HG03108 (cell line): ENCODE measurements at regions not wholly inside any gene's neighbourhood (a gene's known extent, or its start where the extent isn't known, plus 50 kb on each side); places are given as distances from the start of the nearest gene placed in this dataset.

Experiments
- ATAC-seq: cut with Tn5 transposase; IDR thresholded peaks from one replicate; pipeline ENCODE4 v1.9.1; 2021; ENCODE audit warnings: moderate library complexity; ENCODE audit not compliant: unreplicated experiment

DNA sequence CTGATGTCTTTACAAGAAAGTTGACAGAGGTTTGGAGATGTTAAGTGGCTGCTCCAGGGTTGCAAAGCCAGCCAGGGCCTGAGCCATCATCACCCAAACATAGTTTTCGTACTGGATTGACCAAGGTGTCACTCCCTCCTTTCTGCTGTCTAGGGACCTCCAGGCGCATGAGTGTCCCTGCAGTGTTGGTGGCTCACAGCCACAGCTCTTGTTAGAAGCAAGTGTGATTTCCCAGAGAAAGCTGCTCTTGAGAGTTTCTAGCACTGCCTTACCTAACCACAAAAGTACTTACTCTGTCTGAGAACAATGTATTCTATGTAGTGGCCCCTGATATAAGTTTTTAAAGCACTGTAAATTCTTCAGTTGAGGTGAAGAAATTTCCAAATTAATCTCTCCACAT lies 144.1 kb downstream of the SOX2 start:
- no peak for ATAC-seq

DNA sequence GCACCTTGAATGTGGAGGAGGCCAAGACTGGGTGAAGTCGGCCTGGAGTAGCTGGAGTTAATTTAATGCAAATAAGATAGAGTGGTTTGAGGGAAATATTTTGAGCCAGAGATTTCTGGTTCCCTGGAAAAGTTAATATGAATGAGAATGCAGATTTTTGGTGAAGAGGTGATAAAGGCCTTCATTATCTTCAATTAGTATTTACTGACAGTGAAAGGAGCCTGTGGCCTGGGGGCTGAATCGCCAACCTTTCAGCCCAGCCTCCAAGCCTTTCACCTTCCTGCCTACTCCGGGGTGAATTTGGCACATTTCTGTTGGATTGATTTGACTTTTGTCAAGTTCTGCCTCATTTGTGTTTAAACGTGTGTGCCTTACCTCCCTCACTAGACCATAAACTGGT lies 147.8 kb downstream of the SOX2 start:
- ATAC-seq: no peak

DNA sequence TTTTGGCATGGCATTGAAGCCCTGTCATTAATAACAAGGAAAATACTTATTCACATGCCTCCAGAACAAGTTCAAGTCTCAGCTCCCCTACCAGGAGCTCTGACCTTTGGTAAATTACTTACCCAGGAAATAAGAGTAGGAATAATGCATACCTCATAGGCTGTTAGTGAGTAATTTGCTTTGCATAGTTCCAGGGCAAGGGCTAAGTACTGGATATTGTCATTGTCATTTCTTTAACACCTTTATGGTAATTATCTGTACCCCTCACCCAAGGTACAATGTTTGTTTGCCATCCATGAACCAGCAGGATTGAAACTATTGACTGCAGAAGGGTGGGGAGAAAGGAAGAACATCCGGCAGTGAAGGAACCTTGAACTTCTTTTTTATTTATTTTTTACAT lies 148.5 kb downstream of the SOX2 start:
- ATAC-seq: no peak

DNA sequence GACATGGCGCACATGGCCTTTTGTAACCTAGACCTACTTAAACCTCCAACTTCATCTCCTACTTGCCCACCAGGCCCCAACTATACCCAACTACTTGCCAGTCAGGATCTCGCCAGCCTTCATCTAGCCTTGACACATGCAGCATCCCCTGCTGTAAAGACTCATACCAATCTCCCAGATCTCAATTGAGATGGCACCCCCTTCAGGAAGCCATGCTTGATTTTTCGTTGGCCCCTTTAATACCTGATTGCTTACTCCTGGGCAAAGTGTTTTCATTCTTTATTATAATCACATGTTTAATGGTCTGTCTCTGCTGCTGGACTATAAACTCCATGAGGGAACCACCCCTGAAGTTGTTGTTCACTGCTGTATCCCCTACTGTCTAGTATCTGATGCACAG lies 150.8 kb downstream of the SOX2 start:
- ATAC-seq: no peak

DNA sequence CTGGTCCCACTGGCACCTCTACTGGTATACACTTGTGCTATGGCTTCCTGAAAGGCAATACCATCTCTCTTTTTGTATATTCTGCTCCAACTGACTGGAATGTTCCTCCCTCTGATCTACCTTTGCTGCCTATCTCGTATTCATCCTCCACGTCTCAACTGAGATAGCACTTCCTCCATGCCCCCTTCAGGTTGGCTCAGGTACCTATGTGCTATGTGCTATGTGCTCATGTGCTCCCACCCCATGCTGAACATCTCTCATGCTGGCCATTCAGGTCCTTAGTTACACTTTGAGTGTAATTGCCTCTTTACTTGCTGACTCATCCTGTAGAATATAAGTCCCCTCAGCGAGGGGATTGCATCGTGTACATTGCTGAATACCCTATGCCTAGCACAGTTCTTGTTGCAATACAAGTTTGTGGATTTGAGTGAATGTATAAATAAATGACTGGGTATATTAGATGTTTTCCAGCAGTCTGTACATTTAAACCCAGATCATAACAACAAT lies 156.9 kb downstream of the SOX2 start:
- ATAC-seq: no peak

DNA sequence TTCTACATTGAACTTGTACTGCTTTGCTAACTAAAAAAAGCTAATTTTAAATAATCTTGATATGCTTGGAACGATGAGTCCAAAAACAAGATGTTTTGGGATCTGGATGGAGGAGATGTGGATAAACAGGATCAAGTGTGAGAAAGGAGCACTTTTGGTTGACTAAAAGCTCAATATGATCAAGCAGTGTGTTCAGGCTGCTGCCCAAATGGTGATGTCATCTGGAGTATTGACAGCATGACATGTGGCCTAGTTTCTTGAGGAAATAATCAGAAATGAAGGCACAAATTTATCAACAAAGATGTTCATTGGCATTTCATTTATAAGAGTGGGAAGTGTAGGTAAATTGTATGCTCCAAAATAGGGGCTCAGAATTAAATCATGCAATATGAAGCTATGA lies 161.2 kb downstream of the SOX2 start:
- no peak for ATAC-seq

DNA sequence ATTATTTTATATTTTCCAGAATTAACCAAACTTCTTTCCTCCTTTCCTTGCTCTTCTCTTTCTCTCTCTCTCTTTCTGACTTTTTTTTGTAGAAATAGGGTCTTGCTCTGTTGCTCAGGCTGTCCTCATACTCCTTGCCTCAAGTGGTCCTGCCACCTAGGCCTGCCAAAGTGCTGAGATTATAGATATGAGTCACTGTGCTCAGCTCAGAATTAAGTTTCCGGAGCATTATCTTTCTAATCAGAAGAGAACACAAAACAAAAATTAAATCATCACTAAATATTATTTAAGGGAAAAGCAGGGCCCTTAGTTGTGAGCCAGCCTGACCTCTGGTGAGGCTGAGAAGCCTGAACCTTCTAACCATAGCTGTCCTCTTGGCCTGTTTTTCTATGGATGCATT lies 168.2 kb downstream of the SOX2 start:
- no peak for ATAC-seq

DNA sequence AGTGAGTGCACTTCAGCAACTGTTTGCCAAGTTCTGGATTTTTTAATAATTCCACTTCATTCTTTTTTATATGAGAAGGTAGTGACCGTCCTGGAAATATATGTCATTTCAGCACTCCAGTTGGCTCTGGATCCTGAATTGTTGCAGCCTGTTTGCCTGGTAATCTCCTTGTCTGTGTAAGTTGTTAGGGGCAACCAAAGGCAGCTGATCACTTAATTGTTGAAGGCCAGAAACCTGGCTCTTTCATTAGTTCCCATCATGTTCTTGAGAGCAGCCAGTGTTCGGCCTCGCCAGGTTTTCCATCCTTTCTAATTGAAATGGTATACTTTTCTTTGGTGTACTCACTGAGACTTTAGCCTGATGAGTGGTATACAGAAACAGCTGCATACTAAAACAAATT lies 168.6 kb downstream of the SOX2 start:
- ATAC-seq: no peak

DNA sequence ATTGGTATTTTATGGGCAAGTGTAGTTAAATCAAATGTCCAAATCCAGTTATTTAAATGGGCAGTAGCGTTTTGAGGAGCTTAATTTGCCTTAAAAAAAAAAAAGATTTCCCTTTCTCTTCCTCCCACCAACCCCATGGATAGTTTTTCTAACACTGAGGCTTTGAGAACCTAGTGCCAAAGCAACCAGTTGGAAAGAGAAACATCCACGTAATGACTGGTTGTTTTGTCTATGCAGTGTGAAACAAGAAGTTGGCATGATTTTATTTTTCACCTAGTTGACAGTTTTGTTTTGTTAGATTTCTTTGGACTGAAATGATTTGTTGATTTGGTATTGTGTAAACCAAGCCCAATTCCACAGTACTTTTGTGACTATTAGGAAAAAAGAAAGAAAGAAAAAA lies 170.0 kb downstream of the SOX2 start:
- no peak for ATAC-seq

DNA sequence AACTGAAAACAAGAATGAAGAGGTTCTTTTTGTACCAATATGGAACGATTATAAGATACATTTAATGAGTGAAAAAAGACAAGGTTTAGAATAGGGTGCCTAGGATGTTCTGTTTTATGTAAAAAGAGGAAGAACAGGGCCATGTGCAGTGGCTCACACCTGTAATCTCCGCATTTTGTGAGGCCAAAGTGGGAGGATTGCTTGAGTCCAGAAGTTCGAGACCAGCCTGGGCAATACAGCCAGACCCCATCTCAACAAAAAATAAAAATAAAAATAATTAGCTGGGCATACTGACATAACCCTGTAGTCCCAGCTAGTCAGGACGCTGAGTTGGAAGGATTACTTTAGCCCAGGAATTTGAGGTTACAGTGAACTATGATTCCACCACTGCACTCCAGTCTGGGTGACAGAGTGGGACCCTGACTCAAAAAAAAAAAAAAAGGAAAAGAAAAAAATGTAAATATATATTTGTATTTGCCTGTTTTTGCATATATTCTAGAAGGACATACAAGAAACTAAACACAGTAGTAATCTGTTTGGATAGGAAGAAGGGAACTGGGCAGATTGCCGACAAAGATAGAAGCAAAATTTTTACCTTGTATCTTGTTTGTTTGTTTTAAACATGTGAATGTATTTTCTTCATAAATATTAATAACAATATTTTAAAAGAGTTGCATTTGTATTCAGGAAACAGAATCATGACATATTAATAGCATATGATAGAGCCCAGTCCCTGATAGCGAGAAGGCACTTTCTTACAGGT lies 174.3 kb downstream of the SOX2 start:
- ATAC-seq: no peak

DNA sequence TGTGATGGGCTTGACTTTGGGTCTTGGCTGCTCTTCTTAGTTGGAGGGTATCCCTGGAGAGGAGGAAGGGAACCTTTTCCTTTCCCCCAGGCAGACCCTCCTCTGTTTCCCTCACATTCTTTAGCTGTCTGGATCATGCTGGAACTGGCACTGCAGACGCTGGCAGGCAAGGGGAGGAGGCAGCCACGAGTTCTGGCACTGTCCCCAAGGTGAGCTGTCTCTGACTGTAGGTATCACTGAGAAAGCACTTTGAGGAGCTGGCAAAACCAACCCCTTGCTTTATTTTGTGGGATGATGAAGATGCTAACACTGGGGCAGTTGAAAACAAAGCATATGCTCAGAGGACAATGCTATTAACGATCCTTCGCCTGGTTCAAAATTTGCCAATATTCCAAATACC lies 175.0 kb downstream of the SOX2 start:
- ATAC-seq: no peak

DNA sequence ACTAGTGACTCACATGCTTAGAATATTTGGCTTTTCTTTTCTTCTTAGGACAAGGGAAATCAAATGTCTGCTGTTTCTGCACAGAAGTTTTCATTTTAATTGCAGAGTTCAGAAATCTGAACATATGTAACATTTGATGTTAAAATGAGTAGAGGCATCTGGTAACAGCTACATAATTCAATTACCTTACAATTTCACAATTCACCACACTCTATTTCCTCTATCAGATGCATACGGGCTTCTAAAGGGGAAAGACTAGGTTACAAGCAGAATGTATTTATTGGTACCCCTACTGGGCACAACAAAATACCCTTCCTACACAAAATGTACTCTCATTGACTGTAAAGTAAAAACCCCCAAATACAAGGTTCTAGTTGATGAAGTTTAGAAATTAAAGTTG lies 176.0 kb downstream of the SOX2 start:
- ATAC-seq: no peak

DNA sequence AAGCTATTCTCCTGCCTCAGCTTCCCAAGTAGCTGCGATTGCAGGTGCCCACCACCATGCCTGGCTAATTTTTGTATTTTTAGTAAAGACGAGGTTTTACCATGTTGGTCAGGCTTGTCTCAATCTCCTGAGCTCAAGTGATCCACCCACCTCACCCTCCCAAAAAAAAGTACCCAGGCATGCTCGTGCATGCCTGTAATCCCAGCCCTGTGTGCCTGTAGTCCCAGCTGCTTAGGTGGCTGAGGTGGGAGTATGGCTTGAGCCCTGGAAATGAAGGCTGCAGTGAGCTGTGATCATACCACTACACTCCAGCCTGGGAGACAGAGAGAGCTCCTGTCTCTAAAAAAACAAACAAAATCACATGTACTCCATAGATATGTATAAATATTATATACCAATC lies 176.5 kb downstream of the SOX2 start:
- ATAC-seq: no peak

DNA sequence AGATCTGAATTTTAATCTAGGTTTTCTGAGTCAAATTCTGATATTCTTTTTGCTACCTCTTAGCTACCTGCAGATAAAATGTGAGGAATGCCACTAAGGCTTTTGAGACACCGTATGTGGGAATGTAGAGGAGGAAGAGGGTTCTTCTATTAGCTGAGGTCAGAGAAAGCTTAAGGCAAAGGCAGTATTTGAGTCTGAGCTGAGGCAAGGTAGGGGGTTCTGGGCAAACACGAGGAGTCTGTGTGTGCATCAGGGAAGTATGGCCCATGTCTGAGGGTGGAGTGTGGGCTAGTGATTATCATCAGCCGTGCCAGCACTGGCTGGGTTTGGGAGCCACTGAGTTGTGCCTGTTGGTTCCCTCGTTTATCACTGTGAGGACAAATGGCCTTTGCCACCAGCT lies 181.1 kb downstream of the SOX2 start:
- ATAC-seq: no peak

DNA sequence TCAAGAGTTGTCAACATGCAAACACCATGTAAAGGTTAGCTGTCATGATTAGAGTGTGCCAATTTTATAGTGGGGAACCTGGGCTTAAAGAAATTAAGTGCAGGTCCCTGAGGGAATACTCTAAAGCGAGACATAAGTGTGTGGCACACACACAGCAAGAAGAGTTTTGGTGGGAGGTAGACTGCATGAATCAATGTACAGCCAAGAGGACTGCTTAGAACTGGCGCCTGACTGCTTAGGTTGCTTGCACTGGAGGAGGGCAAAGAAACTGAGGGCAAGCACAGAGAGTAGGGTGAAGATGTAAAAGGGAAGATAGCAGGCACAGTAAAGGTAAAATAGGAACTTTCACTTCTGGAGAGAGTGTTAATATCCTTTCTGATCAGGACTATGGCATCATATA lies 184.9 kb downstream of the SOX2 start:
- no peak for ATAC-seq

DNA sequence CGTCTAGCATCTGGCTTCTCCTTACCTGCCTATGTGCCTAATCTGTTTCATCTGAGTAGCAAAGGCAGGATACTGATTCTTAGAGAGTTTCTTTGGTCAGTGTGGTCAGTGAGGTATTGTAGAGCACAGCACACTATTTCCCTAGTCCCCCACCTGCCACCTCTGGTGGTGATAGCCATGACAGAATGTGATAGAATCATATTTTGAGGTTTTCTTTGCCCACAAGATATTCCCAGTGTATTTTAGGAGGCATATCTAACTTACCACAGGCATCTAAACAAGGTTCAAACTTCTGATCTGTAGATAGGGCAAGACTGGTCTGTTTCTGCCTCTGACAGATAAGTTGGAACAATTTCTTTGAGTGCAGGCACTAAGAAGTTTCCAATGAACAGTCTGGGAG lies 188.0 kb downstream of the SOX2 start:
- no peak for ATAC-seq

DNA sequence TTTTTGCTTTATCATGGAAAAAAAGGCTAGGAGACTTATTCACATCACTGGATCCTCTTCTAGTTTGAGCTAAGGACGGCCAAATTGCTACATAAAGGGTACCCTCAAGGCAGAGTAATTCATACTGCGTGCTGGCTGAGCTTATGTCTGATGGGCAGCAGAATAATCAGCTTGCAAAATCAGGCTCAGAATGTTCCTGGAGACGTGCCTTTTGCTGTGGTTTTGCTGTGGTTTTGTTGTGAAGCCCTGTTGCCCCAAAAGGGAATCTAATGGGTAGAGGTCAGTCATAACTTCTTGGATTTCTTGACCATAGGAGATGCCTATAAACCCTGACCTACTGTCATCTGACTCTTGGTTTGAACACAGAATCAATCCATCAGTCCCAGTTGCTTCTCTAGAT lies 189.9 kb downstream of the SOX2 start:
- no peak for ATAC-seq

DNA sequence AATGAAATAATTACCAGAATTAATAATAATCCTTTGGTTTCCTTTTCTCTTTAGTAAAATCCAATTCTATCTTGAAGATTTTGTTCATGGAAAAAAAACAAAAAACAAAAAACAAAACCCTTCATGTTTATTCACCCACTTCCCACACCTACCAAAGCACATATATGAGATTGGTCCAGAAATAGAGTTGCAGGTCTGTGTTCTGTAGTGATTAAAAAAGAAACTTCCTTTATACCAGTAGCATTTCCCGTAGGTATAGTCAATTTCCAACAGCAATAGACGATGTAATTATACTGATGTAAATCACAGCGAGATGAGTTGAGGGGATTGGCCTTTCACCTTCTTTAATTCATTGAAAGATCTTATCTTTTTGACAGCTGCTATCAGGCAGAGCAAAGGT lies 194.6 kb downstream of the SOX2 start:
- no peak for ATAC-seq

DNA sequence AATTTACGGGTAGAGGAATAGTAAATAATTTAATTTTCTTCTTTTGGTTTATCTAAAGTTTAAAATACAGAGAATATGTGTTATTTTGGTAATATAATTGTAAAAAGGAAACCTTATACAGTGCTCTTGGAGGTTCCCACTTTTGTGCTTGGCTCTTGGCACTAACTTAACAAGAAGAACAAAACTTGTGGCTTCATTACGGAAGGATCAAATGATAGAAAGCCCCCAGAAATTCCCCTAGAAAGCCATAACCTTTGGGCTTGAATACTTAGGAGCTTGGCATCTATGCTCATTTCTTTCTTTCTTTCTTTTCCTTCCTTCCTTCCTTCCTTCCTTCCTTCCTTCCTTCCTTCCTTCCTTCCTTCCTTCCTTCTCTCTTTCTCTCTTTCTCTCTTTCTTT lies 197.5 kb downstream of the SOX2 start:
- no peak for ATAC-seq

DNA sequence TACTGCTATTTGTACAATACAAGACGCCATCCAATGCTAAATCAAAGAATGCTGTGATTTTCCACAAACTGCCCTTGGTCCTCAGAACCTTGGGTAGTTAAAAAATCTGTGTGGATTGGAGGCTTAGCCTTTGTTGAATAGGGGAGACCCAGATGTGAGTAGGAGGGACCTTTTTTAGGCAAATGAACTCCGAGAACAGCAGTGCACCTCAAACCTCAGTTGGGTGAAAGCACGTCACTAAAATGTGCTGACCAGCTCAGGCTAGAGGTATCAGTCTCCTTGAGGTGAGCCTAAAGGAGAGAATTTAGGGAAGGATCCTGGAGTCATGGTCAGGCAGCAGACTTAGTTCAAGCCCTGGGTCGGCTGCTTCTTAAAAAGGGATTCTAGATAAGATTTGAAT lies 200.7 kb downstream of the SOX2 start:
- no peak for ATAC-seq

DNA sequence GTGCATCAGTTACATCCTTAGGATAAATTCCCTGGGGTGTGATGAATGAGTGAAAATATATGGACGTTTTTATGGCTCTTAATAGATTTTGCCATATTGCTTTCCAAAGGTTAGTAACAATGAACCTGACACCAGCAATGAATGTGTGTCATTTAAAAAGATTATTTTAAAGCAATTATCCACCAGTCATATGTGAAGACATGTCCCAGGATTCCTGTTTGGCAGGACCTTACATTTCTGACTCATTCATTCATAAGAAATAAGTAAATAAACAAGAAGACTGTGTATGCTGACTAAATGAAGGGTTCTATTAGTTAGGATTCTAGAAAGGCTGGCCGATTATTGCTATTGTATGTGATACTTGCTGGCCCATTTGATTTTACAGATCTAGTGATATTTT lies 201.5 kb downstream of the SOX2 start:
- ATAC-seq: no peak

DNA sequence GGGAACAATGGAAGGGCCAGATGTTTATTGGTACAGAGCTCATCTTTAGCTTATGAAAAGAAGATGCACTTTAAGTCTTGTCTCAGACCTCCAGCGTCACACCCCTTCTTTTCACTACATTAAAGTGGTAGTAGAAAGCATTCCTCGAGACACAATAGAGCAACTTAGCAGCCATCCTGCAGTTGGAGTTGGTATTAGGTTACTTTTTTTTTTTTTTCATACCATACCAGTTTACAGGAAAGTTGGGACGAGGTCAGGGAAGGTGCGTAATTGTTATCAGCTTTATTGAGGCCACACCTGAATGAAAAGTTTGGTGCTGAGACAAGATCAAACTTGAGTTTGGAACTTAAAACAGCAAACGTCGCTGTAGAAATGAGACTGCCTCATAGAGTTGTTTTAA lies 203.8 kb downstream of the SOX2 start:
- no peak for ATAC-seq

DNA sequence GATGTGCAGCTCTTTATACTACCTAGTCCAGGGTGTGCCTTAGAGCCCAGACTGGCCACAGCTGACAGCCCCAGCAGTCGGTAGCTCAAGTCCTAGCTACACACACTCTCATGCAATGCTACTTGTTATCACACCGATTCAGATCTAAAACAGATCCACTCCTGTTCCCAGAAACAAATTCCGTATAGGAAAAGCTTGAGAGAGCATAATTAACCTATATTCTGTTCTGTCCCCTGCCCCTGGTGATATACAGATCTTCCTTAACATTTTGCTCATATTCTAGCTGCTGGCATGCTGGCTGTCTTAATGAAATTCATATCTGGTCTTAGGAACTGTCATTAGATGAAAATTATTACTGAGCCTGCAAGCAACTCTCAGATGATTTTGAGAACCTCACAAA lies 204.3 kb downstream of the SOX2 start:
- ATAC-seq: no peak
